SHP77 treated with DMSO at 0.1 percent for 48 hours (cell line): ENCODE measurements at regions not wholly inside any gene's neighbourhood (a gene's known extent, or its start where the extent isn't known, plus 50 kb on each side); places are given as distances from the start of the nearest gene placed in this dataset.
"Not testable (repeated sequence)": the region's sequence is repeated elsewhere in the genome, so short reads cannot be mapped to it uniquely, and the experiment has no call there.

Source experiments
- DNase-seq: peaks from one replicate; lab custom pipeline; 2025; lab: John Stamatoyannopoulos, UW

GRCh38 chr10:4151466-4151865 lies 366.5 kb upstream of the KLF6 start:
- DNase-seq: no peak

GRCh38 chr10:4150676-4151075 lies 365.7 kb upstream of the KLF6 start:
- DNase-seq: no peak

- not testable (repeated sequence) for DNase-seq
Measured at GRCh38 chr10:4149460-4149859, 364.5 kb upstream of the KLF6 start.

GRCh38 chr10:4147245-4147644 lies 362.2 kb upstream of the KLF6 start:
- DNase-seq: no peak

- DNase-seq: no peak
Measured at GRCh38 chr10:4144817-4145216, 359.8 kb upstream of the KLF6 start.

GRCh38 chr10:4141471-4141870 lies 356.5 kb upstream of the KLF6 start:
- no peak for DNase-seq

- DNase-seq: no peak
Measured at GRCh38 chr10:4138146-4138721, 353.2 kb upstream of the KLF6 start.

GRCh38 chr10:4137299-4137698 lies 352.3 kb upstream of the KLF6 start:
- no peak for DNase-seq

GRCh38 chr10:4136121-4136520 lies 351.1 kb upstream of the KLF6 start:
- no peak for DNase-seq

GRCh38 chr10:4132216-4132556 lies 347.2 kb upstream of the KLF6 start:
- no peak for DNase-seq

GRCh38 chr10:4131407-4132215 lies 346.6 kb upstream of the KLF6 start:
- DNase-seq: no peak

- no peak for DNase-seq
Measured at GRCh38 chr10:4130685-4131084, 345.7 kb upstream of the KLF6 start.

- DNase-seq: no peak
Measured at GRCh38 chr10:4129866-4130477, 345.0 kb upstream of the KLF6 start.

- no peak for DNase-seq
Measured at GRCh38 chr10:4127518-4128315, 342.7 kb upstream of the KLF6 start.

GRCh38 chr10:4125776-4126175 lies 340.8 kb upstream of the KLF6 start:
- DNase-seq: no peak

- DNase-seq: no peak
Measured at GRCh38 chr10:4121502-4122380, 336.7 kb upstream of the KLF6 start.

GRCh38 chr10:4120096-4120853 lies 335.3 kb upstream of the KLF6 start:
- no peak for DNase-seq

GRCh38 chr10:4119107-4119506 lies 334.1 kb upstream of the KLF6 start:
- DNase-seq: no peak

GRCh38 chr10:4117604-4118003 lies 332.6 kb upstream of the KLF6 start:
- no peak for DNase-seq

GRCh38 chr10:4111643-4112042 lies 326.6 kb upstream of the KLF6 start:
- DNase-seq: no peak

GRCh38 chr10:4109469-4109868 lies 324.5 kb upstream of the KLF6 start:
- no peak for DNase-seq
